GM13977 (cell line): ENCODE measurements at regions not wholly inside any gene's neighbourhood (a gene's known extent, or its start where the extent isn't known, plus 50 kb on each side); places are given as distances from the start of the nearest gene placed in this dataset.

ENCODE experiments used
- DNase-seq: peaks from one replicate; pipeline ENCODE4 v3.0.0; 2012; ENCODE audit warnings: low spot score
- in situ Hi-C: fragments of 300-500 bp; cut with MboI; formaldehyde crosslinking; loops from one replicate; pipeline ENCODE4 v1.12.0; 2022; ENCODE audit warnings: low sequenced_read_pairs, low pct_unique_long_range_greater_than_20kb, mixed read lengths, inconsistent platforms; ENCODE audit not compliant: unreplicated experiment
- TF ChIP-seq, protein P1 (sequence below): IDR thresholded peaks from 2 replicates; pipeline ENCODE4 v1.5.1; 2012; ENCODE audit warnings: mild to moderate bottlenecking, control low read depth; ENCODE audit not compliant: insufficient read depth; ENCODE audit errors: extremely low read depth, missing control alignments

- TF ChIP-seq, protein P1, sequence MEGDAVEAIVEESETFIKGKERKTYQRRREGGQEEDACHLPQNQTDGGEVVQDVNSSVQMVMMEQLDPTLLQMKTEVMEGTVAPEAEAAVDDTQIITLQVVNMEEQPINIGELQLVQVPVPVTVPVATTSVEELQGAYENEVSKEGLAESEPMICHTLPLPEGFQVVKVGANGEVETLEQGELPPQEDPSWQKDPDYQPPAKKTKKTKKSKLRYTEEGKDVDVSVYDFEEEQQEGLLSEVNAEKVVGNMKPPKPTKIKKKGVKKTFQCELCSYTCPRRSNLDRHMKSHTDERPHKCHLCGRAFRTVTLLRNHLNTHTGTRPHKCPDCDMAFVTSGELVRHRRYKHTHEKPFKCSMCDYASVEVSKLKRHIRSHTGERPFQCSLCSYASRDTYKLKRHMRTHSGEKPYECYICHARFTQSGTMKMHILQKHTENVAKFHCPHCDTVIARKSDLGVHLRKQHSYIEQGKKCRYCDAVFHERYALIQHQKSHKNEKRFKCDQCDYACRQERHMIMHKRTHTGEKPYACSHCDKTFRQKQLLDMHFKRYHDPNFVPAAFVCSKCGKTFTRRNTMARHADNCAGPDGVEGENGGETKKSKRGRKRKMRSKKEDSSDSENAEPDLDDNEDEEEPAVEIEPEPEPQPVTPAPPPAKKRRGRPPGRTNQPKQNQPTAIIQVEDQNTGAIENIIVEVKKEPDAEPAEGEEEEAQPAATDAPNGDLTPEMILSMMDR, result no peak
- DNase-seq, result no peak
- in situ Hi-C loops, result no loop called here
Observed at GRCh38 chr2:128815248-128815647, 496.6 kb upstream of the HS6ST1 start.

- TF ChIP-seq, protein P1, result no peak
- DNase-seq, result no peak
- in situ Hi-C loops, result no loop called here
Observed at GRCh38 chr2:128817171-128817570, 498.5 kb upstream of the HS6ST1 start.

DNA sequence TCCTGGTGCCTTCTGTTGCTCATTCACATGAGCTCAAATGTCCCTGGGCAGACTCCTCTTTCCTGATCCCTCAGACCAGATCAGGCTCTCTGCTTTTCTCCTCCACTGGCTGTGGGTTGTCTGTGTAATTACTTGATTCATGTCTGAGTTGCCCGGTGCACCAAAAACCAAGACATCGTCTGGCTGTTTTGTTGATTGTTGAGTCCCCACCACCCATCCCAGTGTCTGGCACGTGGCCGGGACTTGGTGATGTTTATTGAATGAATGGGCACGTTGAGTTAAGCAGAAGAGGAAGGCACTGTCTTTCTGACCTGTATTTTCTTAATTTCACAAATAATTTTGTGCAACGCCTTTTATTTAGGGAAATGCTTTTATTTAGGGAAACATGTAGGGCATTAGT lies 499.1 kb upstream of the HS6ST1 start:
- TF ChIP-seq, protein P1, result no peak
- in situ Hi-C loops, result no loop called here
- DNase-seq, result no peak

- in situ Hi-C loops, result no loop called here
- DNase-seq, result no peak
- TF ChIP-seq, protein P1, result no peak
Observed at GRCh38 chr2:128818248-128818647, 499.6 kb upstream of the HS6ST1 start.

DNA sequence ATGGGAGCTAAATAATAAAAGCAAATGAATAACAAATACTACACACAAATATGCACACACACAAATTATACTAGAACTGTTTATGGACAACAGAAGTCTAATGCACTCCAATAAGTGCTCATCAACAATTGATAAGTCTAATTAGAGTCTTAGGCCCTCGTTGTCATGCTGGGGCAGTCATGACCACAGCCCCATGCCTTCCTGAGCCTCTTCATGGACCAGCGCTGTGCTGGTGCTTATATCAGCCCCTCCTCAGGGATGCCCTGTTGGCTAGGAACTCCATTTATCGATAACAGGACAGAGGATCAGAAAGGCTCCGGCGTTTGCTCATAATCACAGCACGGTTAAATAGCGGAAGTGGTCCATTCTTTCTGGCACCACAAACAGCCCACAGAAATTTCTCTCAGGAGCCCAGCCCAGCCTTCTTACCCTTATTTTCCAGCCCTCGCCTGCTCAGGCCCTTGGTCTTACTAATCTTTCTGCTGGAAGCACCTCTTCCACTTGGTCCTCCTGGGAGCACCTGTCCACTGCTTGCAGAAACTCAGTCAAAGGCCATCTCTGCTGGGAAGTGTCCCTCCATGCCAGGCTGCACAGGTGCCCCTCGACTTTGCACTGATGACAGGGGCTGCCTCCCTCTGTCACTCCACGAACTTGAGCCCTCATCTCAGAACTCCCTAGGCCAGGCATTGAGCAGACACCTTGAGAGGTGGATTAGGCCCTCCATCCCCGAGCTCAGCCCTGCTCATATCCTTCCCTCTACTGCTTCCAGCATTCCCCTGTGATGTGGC lies 500.2 kb upstream of the HS6ST1 start:
- in situ Hi-C loops, result no loop called here

GRCh38 chr2:128820452-128820851 lies 501.8 kb upstream of the HS6ST1 start:
- TF ChIP-seq, protein P1, result no peak
- in situ Hi-C loops, result no loop called here

More for the DNA sequence above, 500.2 kb upstream of the HS6ST1 start:
- TF ChIP-seq, protein P1, result no peak
- DNase-seq, result no peak

More at GRCh38 chr2:128820452-128820851, 501.8 kb upstream of the HS6ST1 start:
- no peak for DNase-seq
